ENCODE measurements at regions not wholly inside any gene's neighbourhood (a gene's known extent, or its start where the extent isn't known, plus 50 kb on each side); places are given as distances from the start of the nearest gene placed in this dataset.
A peak's percentile ranks its signal among the peaks of the same experiment; 100 is the strongest.
"Not testable (repeated sequence)": the region's sequence is repeated elsewhere in the genome, so short reads cannot be mapped to it uniquely, and the experiment has no call there.

DNA sequence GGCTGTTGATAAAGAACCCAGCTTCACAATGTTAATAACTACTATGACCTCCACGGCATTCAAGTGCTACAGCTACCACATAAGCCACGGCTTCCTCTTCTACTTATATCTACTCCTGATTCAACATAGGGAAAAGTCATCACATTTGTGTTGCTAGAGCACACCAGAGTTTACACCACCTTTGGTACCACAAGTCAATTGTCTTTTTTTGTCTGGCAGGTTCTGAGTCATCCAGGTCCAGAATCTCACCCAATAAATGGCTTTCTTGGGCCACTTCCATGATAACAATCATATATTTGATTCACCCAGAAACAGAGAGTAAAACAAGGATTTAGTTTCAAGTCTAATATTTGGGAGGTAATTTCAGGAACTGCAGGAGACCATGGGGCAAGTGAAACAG is 480.2 kb downstream of the TMX3 start:
- DNase-seq (ENCODE audit: low read depth, low spot score): no peak

DNA sequence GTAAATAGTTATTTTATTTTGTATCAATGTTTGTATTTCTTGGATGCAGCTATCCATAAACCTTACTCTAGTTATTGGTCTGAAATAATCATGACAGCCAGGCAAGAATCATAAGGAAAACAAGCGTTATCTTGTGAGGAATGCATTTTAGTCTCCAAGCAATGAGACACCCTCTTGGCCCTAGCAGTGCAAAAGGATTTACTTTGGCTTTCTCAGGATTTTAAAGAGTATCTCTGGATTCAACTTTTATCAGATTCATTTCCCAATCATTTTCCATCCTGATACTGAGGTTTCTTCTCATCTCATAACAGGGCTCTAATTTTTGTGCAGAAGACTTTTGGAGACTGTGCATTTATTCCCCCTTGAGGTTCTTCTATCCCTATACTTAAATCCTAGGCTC is 480.8 kb downstream of the TMX3 start:
- DNase-seq (ENCODE audit: low read depth, low spot score): no peak

DNA sequence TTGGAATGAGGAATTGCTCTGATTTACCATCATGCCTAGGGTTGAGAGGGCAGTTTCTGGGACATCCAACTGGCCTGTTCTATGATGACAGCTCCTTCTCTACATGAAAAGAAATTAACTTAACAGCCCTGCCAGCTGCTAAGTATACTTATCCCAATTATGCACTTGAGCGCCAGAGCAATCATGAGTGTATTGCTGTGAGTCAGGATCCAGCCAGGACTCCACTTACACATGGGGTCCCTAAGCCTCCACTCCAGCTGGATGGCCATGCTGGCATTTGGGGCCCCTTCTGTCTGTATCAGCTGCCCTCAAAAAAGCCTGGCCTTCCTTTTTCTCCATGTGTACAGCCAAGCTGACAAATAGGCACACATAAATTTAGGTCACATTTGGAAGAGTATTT is 481.9 kb downstream of the TMX3 start:
- no peak for DNase-seq (ENCODE audit: low read depth, low spot score)

DNA sequence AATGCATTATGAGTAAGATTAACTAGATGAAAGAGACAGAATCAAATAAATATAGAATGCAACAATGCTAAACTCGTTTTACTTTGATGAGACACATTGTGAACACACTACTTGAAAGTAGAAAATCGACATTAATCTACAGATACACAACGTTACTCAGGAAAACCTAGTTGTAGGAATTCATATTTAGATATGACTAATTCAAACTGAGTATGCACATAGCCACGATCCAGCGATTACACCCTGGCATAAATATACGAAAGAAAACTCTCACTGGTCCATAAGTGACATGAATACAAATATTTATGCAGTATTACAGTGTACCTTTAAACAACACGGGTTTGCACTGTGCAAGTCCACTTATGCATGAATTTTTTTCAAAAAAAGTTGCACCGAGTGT is 485.6 kb downstream of the TMX3 start:
- DNase-seq (ENCODE audit: low read depth, low spot score): no peak

DNA sequence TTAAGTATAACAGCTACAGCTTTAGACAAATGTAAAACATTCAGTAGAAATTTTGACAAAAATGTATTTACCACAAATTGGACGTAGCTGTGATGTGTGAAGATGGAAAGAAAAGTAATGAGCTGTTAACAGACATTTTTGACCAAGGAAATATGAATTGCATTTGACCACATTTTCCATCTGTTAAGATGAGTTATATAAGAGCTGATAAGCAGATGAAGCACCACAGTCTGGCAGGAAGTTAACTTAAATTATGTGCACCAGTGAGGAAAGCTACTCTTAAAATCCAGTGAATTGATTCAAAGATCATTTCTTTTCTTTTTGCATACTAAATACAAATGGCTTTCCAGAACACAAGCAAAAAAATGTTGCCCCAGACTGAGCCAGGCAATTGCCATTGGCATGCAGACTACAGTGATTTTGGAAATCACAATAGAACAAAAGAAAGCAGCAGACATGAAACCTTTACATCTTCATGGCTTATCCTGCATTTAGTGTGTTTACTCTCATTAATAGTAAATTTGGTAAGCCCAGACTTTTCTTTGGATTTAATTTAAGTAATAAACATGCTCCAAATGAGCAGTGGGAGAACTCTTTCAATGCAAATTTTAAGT is 493.7 kb downstream of the TMX3 start:
- no peak for DNase-seq (ENCODE audit: low read depth, low spot score)

DNA sequence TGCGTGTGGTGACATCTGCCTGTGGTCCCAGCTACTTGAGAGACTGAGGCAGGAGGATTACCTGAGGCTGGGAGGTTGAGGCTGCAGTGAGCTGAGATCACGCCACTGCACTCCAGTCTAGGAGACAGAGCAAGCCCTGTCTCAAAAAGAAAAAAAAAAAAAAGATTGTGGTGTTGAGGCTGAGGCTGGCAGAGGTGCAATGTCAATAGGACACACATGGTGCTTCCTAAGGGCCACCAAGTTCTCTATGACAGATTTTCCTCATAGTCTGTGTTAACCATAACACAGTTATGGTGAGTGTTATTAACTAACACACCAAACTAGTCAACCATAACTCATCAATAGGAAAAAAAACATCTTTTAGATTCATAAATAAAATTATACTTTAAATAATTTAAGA is 494.4 kb downstream of the TMX3 start:
- DNase-seq (ENCODE audit: low read depth, low spot score): peak; percentile 6

DNA sequence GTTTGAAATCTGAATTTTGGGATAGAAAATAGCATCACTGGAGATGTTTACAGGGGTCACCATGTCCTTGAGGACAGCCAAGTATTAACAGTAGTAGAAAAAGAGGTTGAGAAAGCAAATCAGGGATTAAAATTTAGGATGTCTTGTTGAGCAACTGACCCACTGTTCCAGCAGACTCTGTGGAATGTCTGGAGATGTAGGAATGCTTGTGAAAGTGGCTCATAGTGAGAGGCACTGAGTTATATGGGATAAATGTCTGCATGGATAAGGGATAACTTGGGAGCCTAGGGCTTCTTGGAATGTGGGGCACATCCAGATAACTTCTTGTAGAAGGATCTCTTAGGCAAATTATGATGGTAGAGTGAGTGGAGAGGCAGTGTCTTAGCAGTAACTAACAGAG is 495.0 kb downstream of the TMX3 start:
- no peak for DNase-seq (ENCODE audit: low read depth, low spot score)

DNA sequence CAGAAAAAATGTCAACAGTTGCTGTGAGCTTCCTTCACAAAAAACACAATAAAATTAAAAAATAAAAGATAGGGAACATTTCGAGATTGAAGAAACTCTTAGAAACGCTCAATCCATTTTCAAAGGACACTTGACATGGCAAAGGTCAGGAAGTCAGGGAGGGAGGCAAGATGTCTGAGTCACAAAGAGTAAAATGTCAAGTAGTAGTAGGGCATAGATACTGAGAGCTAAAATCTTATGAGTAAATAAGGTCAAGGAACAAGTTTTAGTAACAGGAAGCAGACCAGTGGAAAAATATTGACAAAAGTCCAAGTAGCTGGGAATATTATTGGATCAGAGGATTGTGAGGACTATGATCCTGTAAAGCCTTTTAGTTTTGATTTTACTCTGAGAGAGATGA is 495.6 kb downstream of the TMX3 start:
- DNase-seq (ENCODE audit: low read depth, low spot score): no peak

DNA sequence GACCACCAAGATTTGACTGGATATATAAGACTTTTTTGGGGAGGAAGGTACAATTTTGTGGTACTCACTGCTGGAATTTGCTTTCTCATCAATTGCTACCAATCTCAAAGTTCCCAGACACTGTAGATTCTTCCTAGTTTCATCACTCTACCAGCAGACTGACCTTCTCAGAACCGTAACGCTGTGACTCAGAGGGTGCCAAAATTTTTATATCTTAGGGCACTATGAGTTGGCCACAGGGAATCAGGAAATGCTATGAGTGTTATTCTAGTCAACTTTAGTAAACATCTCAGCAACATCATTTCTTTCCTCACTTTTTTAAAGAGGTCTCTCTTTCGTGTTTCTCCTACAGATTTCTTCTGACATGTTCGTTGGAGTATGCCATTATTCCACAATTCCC is 499.0 kb downstream of the TMX3 start:
- no peak for DNase-seq (ENCODE audit: low read depth, low spot score)

DNA sequence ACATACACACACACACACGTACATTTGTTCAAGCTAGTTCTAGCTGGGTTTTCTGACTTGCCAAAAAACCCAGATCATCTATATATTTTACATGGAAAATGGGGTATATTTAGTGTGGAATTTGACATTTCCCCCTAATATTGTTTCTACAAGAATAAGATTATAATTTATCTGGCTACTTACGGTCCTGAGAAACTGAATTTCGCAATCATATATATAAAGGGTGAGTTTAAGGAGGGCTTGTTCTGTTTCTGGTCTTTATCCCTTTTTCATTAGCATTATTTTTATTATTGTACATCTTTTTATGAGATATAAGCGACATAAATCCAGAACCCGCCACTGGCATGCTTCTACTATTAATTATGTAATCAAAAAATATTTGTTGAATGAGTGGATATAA is 528.9 kb downstream of the TMX3 start:
- DNase-seq (ENCODE audit: low read depth, low spot score): no peak

DNA sequence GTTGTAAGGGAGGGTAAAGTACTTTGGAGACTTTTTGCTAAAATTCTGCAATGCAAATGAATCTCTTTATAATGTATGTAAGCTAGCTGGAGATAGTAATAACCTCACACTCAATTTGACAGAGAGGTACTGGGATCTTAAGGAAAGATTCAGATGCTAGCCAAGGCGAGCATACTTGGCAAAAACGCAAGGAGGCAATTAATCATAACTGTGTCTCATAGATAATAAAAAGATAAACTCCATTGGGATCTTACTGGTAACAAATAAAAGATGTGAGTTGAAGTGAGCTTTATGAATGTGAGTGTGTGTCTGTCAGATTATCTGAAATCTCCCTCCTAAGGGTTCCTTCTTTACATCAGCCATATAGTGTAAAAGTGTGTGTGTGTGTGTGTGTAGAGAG is 533.0 kb downstream of the TMX3 start:
- DNase-seq (ENCODE audit: low read depth, low spot score): no peak

DNA sequence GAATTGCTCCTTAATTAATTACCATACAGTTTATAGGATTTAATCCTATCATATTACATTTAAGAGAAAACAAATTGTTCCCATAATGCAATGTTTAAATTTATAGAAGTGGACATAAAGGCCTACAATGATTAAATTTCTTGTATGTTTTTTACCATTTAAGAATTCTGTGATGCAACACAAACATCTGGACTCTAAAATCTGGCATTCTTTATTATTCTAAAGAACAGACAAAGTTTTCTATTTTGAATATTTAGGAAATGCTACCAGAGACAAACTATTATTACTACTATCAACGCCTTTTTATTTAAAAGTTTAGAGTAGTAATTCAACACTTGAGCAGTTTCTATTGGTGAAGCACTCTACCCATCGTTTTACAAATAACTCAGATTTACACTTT is 535.1 kb downstream of the TMX3 start:
- no peak for DNase-seq (ENCODE audit: low read depth, low spot score)

DNA sequence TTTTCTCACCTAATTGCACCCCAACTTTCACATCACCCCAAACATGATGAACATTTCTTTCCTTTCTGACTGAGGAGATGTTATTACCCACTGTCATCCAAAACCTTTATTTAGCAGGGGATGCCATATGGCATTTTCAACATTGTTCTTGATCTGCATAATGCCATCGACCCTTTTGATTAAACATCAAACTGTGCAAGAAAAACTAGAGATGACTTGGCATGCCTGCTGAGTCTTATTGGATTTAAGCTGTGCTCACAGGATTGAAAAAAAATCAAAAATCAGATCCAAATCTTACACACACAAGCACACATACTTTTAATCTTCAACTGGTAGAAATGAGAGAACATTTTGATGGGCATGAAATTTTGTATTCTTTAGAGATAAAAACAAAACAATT is 536.0 kb downstream of the TMX3 start:
- DNase-seq (ENCODE audit: low read depth, low spot score): no peak

DNA sequence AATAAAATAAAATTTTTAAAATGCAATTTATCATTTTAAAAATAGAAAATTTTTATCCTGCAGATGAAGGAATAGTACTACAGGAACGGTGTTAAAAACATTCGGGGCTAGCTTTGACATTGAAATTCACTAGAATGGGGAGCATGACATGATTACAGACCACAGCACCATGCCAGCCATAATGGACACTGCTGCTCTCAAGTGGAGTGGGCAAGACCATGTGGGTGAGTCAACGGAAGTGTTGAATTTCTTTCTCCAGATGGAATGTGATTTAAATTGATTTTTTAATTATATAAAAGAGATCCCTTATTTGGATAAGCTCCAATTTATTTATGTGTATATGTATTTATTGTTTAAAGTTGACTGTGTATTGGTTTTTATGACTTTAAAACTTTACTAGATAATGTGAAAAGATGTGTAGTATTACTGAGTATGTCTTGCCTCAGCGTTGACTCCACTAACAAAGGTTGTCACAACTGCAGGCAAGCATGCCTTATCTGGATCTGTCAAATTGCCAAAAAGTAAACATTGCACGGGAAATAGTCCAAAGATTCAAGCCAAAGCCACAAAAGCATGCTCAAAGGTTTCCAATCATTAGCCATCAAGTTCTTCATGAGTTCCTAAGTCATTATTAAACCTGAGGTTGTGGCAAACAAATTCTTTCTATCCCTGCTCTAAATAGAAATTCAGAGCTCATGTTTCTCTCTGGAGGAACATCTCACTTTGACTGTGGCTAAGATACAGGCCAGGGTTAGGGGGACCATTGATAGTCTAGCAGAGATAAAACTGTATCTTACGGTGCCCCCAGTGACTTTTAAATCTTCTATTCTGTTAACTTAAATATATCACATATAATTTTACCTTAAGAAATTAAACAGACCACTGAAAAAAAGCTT is 536.9 kb downstream of the TMX3 start:
- DNase-seq (ENCODE audit: low read depth, low spot score): no peak

DNA sequence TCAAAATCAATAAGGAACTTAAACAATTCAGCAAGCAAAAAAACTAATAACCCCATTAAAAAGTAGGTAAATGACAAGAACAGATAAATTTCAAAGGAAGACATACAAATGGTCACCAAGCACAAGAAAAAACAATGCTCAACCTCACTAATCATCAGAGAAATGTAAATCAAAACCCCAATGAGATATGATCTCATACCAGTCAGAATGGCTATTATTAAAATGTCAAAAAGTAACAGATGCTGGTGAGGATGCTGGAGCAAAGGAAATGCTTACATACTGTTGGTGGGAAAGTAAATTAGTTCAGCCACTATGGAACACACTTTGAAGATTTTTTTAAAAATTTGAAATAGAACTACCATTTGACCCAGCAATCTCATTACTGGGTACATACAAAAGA is 538.0 kb downstream of the TMX3 start:
- no peak for DNase-seq (ENCODE audit: low read depth, low spot score)

DNA sequence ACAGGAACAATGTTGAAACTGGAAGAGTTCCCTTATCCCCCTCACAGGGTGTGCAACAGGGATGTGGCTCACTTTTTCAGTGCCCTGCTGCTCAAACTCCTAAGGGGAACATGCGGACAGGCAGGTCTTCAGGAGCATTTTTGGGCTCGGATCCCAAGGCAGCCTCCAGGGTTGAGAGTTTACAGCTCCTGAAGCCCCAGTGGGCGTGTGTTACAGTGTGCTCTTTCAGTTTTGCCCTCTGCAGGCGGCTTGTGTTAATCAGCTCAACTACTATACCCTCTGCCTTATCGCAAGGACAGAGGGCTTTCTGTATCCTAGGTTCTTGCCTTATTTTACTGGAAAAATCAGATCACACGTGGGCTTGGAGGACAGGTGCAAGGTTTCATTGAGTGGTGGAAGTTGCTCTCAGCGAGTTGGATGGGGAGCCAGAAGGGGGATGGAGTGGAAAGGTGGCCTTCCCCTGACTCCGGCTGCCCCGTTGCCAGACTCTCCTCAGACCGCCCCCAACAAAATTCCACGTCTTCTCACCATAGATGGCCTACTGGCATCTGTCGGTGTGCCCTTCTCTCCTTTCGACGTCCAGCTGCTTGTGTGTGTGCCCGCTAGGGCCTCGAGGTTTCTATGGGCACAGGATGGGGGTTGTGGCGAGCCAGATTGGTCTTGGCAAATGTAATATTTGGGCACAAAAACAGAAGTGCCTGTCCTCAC is 541.9 kb downstream of the TMX3 start:
- DNase-seq (ENCODE audit: low read depth, low spot score): peak; percentile 79

DNA sequence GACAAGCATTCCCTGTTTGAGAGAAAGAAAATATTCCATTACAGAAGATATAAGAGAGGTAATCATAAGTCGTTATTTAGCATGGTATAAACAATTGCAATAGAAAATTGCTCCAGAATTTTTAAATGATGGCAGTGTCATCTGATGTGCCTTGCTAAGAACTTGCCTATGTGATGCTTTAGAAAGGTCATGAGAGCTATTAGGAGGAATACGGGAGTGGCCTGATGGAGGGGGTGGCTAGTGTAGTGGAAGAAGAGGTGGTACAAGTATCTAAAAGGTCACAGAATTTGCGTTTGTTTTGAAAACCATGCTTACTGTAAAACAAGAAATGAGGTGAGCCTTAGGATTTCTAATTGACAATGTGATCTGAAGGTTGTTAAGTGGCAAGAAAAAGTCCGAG is 550.0 kb downstream of the TMX3 start:
- no peak for DNase-seq (ENCODE audit: low read depth, low spot score)

DNA sequence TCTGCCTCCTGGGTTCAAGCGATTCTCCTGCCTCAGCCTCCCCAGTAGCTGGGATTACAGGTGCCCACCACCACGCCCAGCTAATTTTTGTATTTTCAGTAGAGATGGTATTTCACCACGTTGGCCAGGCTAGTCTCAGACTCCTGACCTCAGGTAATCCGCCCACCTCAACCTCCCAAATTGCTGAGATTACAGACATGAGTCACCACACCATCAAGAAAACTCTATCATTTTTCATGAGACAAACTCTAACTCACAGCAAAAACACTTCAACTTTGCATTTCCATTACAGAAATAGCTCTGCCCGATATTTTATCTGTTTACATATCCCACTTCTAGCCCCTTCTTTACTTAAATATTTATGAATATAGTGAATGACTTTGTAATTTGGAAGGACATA is 561.1 kb downstream of the TMX3 start:
- DNase-seq (ENCODE audit: low read depth, low spot score): not testable (repeated sequence)

DNA sequence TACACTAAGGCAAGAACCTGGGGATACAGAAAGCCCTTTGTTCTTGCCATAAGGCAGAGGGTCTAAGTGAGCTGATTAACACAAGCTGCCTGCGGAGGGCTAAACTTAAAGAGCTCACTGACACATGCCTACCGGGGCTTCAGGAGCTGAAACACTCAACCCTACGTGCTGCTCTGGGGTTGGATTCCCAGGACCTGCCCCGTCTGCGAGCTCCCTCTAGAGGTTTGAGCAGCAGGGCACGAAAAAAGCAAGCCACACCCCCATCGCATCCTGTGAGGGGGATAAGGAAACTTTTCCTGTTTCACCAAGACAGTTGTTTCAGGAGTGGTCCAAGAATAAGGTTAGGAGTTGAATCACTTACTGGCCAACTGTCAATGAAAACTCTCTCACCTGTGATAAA is 562.1 kb downstream of the TMX3 start:
- DNase-seq (ENCODE audit: low read depth, low spot score): peak; percentile 74

DNA sequence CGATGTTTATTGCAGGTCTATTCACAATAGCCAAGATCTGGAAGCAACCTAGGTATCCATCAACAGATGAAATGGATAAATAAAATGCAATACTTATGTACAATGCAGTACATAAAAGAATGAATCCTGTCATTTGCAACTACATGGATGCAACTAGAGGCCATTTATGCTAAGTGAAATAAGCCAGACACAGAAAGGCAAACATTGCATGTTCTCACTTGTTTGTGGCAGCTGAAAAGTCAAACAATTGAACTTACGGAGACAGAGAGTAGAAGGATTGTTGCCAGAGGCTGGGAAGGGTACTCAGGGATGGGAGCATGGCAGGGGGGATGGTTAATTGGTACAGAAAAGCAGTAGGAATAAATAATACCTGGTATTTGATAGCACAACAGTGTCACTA is 563.9 kb downstream of the TMX3 start:
- DNase-seq (ENCODE audit: low read depth, low spot score): no peak

DNA sequence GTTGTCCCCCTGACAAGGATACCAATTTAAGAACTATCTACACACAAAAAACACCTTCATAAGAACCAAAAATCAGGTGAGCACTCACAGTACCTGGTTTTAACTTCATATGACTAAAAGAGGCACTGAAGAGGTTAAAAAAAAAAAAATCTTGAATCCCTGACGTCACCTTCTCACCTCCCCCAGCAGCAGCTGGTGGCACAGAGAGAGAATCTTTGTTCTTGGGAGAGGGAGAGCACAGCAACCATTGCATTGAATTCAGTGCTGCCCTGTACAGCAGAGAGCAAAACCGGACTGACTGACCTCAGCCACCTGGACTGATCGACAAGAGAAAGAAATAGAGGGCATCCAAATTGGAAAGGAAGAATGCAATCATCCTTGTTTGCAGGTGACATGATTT is 566.0 kb downstream of the TMX3 start:
- no peak for DNase-seq (ENCODE audit: low read depth, low spot score)

DNA sequence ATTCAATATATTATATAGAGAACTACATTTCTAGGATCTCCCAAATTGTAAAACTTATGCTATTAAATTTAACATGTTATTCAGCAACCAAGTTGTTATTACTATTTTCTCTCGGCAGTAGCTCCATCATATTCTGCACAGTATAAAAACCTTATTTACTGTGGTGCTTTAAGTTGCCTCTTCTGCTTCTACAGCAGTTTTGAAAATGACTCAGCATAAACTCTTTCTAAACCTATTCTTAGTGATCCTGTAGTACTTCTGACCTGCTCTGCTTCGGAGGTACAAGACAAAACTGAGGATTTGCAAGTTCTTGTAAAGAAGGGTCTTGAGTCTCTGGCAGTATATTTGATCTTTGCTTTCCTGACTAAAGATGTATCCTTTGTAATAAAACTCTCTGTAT is 567.2 kb downstream of the TMX3 start:
- DNase-seq (ENCODE audit: low read depth, low spot score): no peak

DNA sequence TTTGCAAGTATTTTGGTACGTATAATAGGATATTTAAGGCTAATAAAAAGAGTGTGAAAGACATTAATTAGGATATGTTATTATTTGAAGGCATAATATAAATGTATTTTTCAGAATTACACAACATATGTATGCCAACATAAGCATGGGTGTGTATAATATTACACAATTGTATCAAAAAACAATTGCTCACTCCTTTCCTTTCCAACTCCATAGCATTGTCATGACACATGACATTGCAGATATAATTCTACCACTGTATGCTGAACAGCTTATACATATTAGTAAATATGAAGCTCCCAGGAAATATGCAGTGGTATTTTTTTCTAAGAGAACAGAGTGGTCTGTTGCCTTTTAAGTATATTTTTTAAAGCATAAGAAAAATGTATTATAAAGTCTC is 593.1 kb downstream of the TMX3 start:
- no peak for DNase-seq (ENCODE audit: low read depth, low spot score)
